WTC11 (cell line): ENCODE measurements at regions not wholly inside any gene's neighbourhood (a gene's known extent, or its start where the extent isn't known, plus 50 kb on each side); places are given as distances from the start of the nearest gene placed in this dataset.

ENCODE experiments used
- ATAC-seq: fragments of 200-7000 bp; cut with Tn5 transposase; 2 replicates; pipeline ENCODE4 v1.10.0; 2021; ENCODE audit warnings: mild to moderate bottlenecking, moderate library complexity
- CTCF ChIA-PET: fragments of 300-600 bp; sonication (Branson Sonifier 250); formaldehyde crosslinking; loops from one replicate; lab custom pipeline; 2021; ENCODE audit warnings: antibody characterized with exemption; lab: Charles Lee
- POLR2A ChIA-PET: fragments of 350-600 bp; sonication (Branson Sonifier 250); formaldehyde crosslinking; loops from one replicate; lab custom pipeline; 2021; ENCODE audit warnings: antibody characterized with exemption; lab: Charles Lee
- DNase-seq: peaks from one replicate; pipeline ENCODE4 v3.0.0; 2021; ENCODE audit warnings: low spot score
- H3K27ac Mint-ChIP-seq: 2 replicates; pipeline ENCODE4 v1.8.0; 2021; ENCODE audit warnings: mixed read lengths
- H3K27me3 Mint-ChIP-seq: 2 replicates; pipeline ENCODE4 v1.8.0; 2021; ENCODE audit warnings: low read depth, mild to moderate bottlenecking, moderate library complexity, mixed read lengths
- H3K36me3 Mint-ChIP-seq: 2 replicates; pipeline ENCODE4 v1.8.0; 2021; ENCODE audit warnings: mixed read lengths
- H3K4me1 Mint-ChIP-seq: 2 replicates; pipeline ENCODE4 v1.8.0; 2022; ENCODE audit warnings: mixed read lengths
- H3K4me3 Mint-ChIP-seq: 2 replicates; pipeline ENCODE4 v1.8.0; 2021; ENCODE audit warnings: mild to moderate bottlenecking, moderate library complexity, mixed read lengths
- H3K9me3 Mint-ChIP-seq: 2 replicates; pipeline ENCODE4 v1.8.0; 2021; ENCODE audit warnings: mixed read lengths
- CBFB ChIP-seq: sonication (generic); formaldehyde crosslinking; IDR thresholded peaks from 2 replicates; pipeline ENCODE4 v1.8.1; 2022; ENCODE audit warnings: mild to moderate bottlenecking, low read depth, missing genetic modification reagents
- GRHL2 ChIP-seq: fragments of 250-450 bp; sonication (Bioruptor Pico); IDR thresholded peaks from 2 replicates; pipeline ENCODE4 v1.8.0; 2022; ENCODE audit warnings: mild to moderate bottlenecking, moderate library complexity; ENCODE audit not compliant: insufficient replicate concordance, severe bottlenecking
- GTF2I ChIP-seq: fragments of 250-450 bp; sonication (Bioruptor Pico); conservative IDR thresholded peaks from 2 replicates; pipeline ENCODE4 v1.4.0; 2021; ENCODE audit warnings: mild to moderate bottlenecking
- KAT7 ChIP-seq: sonication (generic); formaldehyde crosslinking; IDR thresholded peaks from 2 replicates; pipeline ENCODE4 v1.8.1; 2023; ENCODE audit warnings: missing genetic modification reagents, mild to moderate bottlenecking, borderline replicate concordance
- MXD4 ChIP-seq: fragments of 250-450 bp; sonication (Bioruptor Pico); IDR thresholded peaks from 2 replicates; pipeline ENCODE4 v1.8.0; 2021; ENCODE audit warnings: mild to moderate bottlenecking, moderate library complexity, borderline replicate concordance
- MYBL2 ChIP-seq: sonication (generic); formaldehyde crosslinking; IDR thresholded peaks from 2 replicates; pipeline ENCODE4 v1.8.1; 2023; ENCODE audit warnings: mild to moderate bottlenecking, moderate library complexity, missing genetic modification reagents
- NFE2L1 ChIP-seq: sonication (generic); formaldehyde crosslinking; IDR thresholded peaks from 2 replicates; pipeline ENCODE4 v1.8.1; 2023; ENCODE audit warnings: missing genetic modification reagents
- RELA ChIP-seq: sonication (generic); formaldehyde crosslinking; IDR thresholded peaks from 2 replicates; pipeline ENCODE4 v1.8.1; 2022; ENCODE audit warnings: missing genetic modification reagents, mild to moderate bottlenecking, borderline replicate concordance
- RORB ChIP-seq: fragments of 250-450 bp; sonication (Bioruptor Pico); IDR thresholded peaks from 2 replicates; pipeline ENCODE4 v1.9.0; 2021; ENCODE audit warnings: mild to moderate bottlenecking
- SMAD3 ChIP-seq: sonication (generic); formaldehyde crosslinking; IDR thresholded peaks from 2 replicates; pipeline ENCODE4 v1.8.0; 2022; ENCODE audit warnings: missing genetic modification reagents, mild to moderate bottlenecking, borderline replicate concordance
- SMAD4 ChIP-seq: sonication (generic); formaldehyde crosslinking; IDR thresholded peaks from 2 replicates; pipeline ENCODE4 v1.8.0; 2022; ENCODE audit warnings: mild to moderate bottlenecking, missing genetic modification reagents
- SOX15 ChIP-seq: fragments of 250-450 bp; sonication (Bioruptor Pico); IDR thresholded peaks from 2 replicates; pipeline ENCODE4 v1.9.0; 2021; ENCODE audit warnings: mild to moderate bottlenecking
- ZNF138 ChIP-seq: sonication (generic); formaldehyde crosslinking; conservative IDR thresholded peaks from 2 replicates; pipeline ENCODE4 v1.8.1; 2022; ENCODE audit warnings: mild to moderate bottlenecking, moderate library complexity, missing genetic modification reagents
- TF ChIP-seq, protein P1 (sequence below): sonication (generic); formaldehyde crosslinking; conservative IDR thresholded peaks from 2 replicates; pipeline ENCODE4 v1.8.1; 2022; ENCODE audit warnings: mild to moderate bottlenecking, missing genetic modification reagents
- TF ChIP-seq, protein P2 (sequence below): sonication (generic); formaldehyde crosslinking; IDR thresholded peaks from 2 replicates; pipeline ENCODE4 v1.8.1; 2022; ENCODE audit warnings: mild to moderate bottlenecking, missing genetic modification reagents, moderate library complexity, borderline replicate concordance
- TF ChIP-seq, protein P3 (sequence below): sonication (generic); formaldehyde crosslinking; IDR thresholded peaks from 2 replicates; pipeline ENCODE4 v1.8.0; 2023; ENCODE audit warnings: mild to moderate bottlenecking, missing genetic modification reagents
- TF ChIP-seq, protein P4 (sequence below): fragments of 200-600 bp; IDR thresholded peaks from 2 replicates; pipeline ENCODE4 v1.8.0; 2022; ENCODE audit warnings: antibody characterized with exemption

DNA sequence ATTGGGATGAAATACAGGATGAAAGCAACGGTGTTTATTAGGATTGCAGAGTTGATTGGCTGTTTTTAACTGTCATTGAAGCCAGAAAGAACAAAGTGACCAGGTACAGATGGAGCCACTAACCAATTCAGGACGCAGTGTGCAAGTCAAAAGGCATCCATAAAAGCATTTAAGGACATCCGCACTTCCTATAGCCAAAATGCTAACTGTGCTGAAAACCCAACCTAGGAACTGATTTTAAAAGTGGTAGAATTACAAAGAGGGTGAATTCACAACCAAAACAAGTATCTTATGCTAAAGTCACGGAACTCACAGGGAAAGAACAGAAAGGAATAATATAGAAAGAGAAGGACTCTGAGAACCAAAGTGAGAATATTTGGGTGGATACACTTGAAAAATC is 63.1 kb upstream of the FOXG1 start (continued):
- no peak for TF ChIP-seq RELA (CRISPR knock-in tag)

DNA sequence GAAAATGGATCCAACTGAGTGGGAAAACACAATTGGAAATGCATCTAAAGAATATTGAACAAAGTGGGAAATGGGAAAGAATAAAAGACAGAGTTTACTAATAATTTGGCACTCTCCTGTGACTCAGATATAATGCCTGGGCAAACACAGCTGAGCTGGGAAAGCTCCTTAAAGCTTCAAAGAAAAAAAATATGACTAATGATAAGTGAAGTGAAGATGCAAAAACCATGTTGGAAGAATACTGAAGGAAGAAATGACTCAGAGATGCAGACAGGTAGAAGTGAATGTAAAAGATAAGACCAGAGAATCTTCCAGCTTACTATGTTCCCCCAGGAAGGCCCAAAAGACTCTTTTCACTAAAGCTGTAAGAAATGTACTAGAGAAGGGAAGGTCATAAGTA is 62.4 kb upstream of the FOXG1 start:
- no peak for DNase-seq
- no peaks in the 10 kb centered on the region for H3K27me3 Mint-ChIP-seq
- no peak overlapping the region for H3K4me3 Mint-ChIP-seq
- TF ChIP-seq ZNF138 (CRISPR knock-in tag) (no peak), MXD4 (CRISPR knock-in tag) (no peak), CBFB (CRISPR knock-in tag) (no peak), GTF2I (CRISPR knock-in tag) (no peak), GRHL2 (CRISPR knock-in tag) (no peak), NFE2L1 (CRISPR knock-in tag) (no peak), RORB (no peak), SMAD3 (CRISPR knock-in tag) (no peak), SOX15 (CRISPR knock-in tag) (no peak), SMAD4 (CRISPR knock-in tag) (no peak), KAT7 (CRISPR knock-in tag) (no peak)
- TF ChIP-seq, protein P1, sequence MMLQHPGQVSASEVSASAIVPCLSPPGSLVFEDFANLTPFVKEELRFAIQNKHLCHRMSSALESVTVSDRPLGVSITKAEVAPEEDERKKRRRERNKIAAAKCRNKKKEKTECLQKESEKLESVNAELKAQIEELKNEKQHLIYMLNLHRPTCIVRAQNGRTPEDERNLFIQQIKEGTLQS (CRISPR knock-in tag), result no peak
- TF ChIP-seq, protein P2, sequence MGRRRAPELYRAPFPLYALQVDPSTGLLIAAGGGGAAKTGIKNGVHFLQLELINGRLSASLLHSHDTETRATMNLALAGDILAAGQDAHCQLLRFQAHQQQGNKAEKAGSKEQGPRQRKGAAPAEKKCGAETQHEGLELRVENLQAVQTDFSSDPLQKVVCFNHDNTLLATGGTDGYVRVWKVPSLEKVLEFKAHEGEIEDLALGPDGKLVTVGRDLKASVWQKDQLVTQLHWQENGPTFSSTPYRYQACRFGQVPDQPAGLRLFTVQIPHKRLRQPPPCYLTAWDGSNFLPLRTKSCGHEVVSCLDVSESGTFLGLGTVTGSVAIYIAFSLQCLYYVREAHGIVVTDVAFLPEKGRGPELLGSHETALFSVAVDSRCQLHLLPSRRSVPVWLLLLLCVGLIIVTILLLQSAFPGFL (CRISPR knock-in tag), result no peak
- TF ChIP-seq, protein P3, sequence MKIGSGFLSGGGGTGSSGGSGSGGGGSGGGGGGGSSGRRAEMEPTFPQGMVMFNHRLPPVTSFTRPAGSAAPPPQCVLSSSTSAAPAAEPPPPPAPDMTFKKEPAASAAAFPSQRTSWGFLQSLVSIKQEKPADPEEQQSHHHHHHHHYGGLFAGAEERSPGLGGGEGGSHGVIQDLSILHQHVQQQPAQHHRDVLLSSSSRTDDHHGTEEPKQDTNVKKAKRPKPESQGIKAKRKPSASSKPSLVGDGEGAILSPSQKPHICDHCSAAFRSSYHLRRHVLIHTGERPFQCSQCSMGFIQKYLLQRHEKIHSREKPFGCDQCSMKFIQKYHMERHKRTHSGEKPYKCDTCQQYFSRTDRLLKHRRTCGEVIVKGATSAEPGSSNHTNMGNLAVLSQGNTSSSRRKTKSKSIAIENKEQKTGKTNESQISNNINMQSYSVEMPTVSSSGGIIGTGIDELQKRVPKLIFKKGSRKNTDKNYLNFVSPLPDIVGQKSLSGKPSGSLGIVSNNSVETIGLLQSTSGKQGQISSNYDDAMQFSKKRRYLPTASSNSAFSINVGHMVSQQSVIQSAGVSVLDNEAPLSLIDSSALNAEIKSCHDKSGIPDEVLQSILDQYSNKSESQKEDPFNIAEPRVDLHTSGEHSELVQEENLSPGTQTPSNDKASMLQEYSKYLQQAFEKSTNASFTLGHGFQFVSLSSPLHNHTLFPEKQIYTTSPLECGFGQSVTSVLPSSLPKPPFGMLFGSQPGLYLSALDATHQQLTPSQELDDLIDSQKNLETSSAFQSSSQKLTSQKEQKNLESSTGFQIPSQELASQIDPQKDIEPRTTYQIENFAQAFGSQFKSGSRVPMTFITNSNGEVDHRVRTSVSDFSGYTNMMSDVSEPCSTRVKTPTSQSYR, result no peak
- ATAC-seq, result no peak
- CTCF ChIA-PET, result no interaction called here
- no peaks in the 10 kb centered on the region for H3K36me3 Mint-ChIP-seq
- POLR2A ChIA-PET, result no interaction called here
- no peaks in the 10 kb centered on the region for H3K9me3 Mint-ChIP-seq
- H3K4me1 Mint-ChIP-seq, result no peaks in the 10 kb centered on the region
- no peak overlapping the region for H3K27ac Mint-ChIP-seq

DNA sequence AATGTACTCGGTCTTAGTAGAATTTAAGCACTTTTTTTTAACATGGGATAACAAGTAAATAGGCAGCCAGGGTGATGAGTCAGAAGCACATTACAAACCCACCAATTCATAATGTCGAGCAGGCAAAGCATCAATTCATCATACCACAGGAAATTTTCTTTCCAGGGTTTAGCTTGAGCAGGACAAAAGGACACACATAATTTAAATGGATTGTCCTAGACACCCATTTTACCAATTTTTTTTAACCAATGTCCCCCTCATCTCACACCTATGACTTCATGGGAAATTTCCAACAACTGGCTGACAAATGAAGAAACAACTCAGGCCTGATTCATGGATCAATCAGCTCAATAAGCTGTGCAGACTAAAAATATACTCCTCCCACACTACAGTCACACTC is 58.8 kb upstream of the FOXG1 start:
- ChIA-PET POLR2A (no interaction called here), CTCF (no interaction called here)
- peaks cover 3% of the 10 kb centered on the region; the same call in 1 of the 2 replicates for H3K9me3 Mint-ChIP-seq
- TF ChIP-seq, protein P4, sequence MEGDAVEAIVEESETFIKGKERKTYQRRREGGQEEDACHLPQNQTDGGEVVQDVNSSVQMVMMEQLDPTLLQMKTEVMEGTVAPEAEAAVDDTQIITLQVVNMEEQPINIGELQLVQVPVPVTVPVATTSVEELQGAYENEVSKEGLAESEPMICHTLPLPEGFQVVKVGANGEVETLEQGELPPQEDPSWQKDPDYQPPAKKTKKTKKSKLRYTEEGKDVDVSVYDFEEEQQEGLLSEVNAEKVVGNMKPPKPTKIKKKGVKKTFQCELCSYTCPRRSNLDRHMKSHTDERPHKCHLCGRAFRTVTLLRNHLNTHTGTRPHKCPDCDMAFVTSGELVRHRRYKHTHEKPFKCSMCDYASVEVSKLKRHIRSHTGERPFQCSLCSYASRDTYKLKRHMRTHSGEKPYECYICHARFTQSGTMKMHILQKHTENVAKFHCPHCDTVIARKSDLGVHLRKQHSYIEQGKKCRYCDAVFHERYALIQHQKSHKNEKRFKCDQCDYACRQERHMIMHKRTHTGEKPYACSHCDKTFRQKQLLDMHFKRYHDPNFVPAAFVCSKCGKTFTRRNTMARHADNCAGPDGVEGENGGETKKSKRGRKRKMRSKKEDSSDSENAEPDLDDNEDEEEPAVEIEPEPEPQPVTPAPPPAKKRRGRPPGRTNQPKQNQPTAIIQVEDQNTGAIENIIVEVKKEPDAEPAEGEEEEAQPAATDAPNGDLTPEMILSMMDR, result no peak
- no peak for TF ChIP-seq MYBL2 (CRISPR knock-in tag)
- no peaks in the 10 kb centered on the region for H3K4me1 Mint-ChIP-seq
- H3K36me3 Mint-ChIP-seq, result no peaks in the 10 kb centered on the region
- no peak for DNase-seq
- no peak overlapping the region for H3K4me3 Mint-ChIP-seq
- no peak overlapping the region for H3K27ac Mint-ChIP-seq
- no peak for ATAC-seq
- peaks cover 2% of the 10 kb centered on the region; the same call in 1 of the 2 replicates for H3K27me3 Mint-ChIP-seq
